NCI-H187 treated with DMSO at 0.1 percent for 48 hours (cell line): ENCODE measurements at regions not wholly inside any gene's neighbourhood (a gene's known extent, or its start where the extent isn't known, plus 50 kb on each side); places are given as distances from the start of the nearest gene placed in this dataset.

Experiments
- DNase-seq: peaks from one replicate; lab custom pipeline; 2025; lab: John Stamatoyannopoulos, UW

DNA sequence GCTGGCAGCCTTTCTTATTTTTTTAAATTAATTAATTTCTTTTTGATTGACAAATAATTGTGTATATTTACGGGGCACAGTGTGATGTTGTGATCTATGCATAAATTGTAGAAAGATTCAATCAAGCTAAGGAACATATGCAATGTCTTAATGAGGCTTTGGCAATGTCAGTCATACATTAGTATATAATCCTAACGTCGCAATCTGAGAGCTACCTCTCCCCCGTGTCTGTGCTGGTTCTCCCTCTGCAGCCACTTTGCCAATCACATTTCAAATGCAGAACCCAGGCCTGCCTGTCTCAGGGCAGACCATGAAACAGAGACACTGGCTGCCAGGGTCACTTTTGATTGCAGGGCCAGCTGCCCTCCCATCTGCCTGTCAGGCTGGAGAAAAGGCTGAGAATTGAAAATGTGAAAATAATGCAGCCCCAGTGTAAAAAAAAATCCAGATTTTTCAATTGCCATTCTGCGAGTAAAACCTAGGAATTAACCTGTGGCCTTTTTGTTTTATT, 56.3 kb downstream of the SLC24A2 start:
- no peak for DNase-seq

DNA sequence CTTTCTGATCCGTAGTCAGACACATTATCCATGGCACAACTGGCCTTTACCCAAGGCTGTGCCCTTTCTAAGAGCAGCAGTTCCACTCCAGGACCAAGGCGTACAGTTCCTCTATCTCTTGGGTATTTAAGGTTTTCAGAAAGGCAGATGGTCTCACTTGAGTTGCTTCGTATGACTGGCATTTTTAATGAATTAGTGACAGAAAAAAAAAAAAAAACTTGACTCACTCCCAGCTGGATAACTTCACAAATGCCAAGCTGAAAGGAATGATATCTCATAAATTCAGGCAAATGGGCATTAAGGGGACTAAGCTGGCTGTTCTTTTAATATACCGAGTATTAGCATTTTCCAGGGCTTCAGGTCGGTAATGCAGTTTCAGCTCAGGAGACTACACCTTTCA, 60.7 kb downstream of the SLC24A2 start:
- DNase-seq = no peak

DNA sequence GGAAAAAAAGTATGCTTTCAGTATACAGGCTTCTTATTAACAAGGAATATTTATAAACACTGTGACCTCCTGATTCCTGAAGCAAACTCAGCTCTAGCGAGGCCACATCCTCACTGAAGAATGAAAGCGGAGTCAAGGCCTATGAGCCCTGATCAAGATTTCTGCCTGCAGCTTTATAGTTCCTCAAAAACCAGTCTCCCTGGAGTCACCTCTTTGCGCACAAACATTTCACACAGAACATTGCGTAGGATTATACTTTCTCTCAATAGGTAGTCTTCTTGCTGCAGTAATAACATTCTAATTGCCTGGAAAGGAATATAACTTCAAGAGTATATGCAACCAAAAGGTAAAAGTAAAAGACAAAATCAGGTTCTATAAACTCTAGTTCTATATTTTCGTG, 62.9 kb downstream of the SLC24A2 start:
- no peak for DNase-seq

DNA sequence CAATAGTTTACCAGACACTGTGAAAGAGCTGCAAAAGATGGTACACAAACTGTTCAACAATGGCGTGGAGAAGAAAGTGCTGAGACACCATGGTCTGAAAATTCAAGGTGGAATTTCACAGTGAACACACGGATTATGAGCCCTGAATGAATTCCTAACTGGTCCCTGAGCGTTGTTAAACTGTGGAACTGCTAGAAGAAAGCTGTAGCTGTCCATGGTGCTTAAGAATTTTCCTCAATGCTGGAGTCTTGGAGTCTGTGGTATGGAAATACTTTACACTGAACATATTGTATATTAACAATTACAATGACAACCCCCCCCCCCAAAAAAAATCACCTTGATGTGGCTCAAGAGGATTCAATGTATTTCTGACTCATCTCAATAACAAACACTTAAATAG, 68.5 kb downstream of the SLC24A2 start:
- DNase-seq = no peak

DNA sequence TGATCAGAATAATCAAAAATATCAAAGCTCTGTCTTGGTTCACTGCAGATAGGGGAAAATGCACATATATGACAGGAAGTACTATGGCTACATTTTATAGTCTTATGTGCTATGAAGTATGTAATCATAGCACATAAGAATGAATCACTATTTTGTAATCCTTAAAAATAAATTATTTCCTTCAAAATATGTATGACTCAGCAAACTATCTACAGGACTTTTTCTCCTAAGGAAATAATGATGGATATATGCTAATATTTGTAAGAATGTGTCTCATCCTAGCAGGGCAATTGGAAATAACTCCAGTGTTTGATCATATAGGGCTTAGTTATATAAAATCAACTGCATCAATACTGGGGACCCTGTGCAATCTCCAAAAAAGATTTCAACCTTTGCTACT, 85.1 kb downstream of the SLC24A2 start:
- no peak for DNase-seq

DNA sequence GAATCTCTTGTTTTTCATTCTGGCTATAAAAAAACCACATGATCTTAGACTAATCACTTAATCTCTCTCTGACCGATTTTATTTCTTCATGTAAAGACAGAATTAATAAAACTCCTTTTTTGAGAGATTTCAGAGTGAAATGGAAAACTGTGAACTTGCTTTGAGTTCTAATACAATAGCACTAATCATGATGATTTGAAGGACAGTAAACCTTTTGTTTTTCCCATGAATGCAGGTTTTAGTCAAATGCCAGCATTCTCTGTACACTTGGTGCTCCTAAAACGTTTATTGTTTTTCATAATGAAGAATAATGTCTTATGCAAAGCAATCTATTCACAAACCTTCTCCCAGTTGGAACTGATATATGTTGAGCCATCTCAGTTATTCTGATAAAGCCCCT, 86.8 kb downstream of the SLC24A2 start:
- DNase-seq = no peak

DNA sequence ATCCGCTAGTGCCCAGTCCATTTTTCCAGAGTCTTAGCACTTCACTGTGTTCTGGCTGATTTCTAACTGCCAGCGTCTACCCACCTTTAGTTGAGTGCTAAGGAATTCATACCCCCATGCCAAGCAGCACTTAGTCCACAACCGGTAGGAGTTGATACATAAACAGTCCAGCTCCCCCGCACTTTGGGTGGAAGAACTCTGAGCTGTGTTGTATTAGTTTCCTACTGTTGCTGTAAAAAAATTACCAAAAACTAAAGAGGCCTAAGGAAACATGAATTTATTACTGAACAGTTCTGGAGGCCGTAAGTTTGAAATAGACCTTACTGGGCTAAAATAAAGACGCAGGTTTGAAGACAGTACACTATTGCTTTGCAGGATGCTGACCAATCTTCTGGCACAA, 87.6 kb downstream of the SLC24A2 start:
- DNase-seq = no peak

DNA sequence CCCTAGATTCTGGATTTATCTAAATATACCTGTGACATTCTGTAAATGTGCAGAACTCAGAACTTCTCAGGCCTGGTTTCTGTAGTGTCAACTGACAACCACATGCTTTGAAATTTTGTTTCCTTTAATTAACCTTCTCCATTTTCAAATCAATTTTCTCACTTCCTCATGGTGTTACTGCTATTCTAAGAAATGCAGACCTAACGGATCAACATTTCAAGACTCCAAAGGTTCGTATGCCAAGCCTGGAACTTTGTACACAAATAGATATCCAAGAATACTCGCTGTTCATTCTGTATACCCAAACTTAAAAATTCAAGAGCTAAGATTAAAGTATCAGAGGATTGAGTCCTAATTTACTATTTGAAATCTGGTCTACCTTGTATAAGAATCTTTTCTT, 88.1 kb downstream of the SLC24A2 start:
- DNase-seq = no peak

DNA sequence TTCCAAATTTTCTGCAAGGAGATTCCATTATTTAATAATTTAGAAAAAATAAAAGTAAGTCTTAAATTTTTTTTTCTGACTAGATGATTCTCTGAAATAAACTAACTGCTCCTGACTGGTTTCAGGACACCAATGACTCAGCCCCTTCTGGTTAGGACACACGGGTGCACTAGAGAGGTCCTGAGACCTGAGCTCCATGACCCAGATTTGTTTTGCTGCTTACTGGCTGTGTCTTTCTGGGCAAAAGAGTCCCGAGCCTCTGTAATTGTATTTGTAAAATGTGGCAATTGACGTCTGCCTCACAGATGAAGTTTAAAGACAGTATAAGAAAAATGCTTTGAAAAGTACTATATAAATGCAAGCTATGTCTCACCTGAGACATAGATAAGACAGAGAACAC, 89.1 kb downstream of the SLC24A2 start:
- DNase-seq = no peak

DNA sequence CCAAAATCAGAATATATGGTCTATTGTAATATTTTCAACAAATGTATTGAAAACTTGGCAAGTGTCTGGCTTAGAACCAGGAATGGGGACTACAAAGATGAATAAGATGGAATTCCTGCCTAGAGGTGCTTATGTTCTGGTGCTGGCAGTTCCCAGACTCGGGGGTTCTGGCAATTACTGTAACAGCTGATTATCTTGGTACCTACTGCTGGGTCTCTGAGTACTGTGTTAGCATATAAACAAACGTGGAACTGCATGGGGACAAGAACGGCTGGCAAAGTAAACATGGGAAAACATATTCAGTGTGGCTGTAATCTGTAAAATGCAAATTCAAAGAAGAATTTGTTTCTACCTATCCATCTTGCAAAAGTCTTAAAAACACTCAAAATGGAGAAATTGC, 89.9 kb downstream of the SLC24A2 start:
- no peak for DNase-seq

DNA sequence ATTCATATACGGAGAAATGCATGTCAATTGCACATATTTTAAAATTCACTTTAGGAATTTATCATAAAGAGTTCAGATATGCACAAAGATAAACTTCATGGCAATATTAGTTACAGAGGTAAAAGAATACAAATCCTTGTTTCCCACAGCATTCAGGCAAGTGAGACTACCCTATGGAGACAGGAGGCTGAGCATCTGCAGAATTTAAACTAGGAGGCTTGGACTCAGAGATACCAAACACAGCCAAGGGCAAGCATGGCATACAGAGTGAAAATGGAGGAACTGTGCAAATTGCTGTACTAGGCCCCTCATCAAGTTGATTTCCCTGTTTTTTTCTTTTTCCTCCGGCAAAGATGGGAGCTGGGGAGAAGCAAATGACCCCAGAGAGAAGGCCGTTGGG, 94.2 kb downstream of the SLC24A2 start:
- DNase-seq = no peak

DNA sequence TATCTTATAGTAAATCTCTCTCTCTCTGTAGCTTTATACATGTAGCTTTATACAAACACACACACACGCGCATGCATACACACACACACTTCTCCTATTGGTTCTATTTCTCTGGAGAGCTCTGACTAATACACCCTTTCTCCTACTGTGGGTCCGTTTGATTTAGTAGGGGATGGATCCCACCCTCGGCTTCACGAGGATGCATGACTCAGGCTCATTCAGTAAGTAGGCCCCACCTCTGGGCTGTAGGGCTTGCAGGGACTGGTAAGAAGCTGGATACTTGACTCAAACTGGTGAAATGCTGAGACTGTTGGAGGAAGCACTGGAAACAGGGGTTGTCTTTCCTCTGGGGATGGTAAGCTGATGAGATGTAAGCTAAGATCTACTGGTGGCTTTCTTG, 98.7 kb downstream of the SLC24A2 start:
- no peak for DNase-seq

DNA sequence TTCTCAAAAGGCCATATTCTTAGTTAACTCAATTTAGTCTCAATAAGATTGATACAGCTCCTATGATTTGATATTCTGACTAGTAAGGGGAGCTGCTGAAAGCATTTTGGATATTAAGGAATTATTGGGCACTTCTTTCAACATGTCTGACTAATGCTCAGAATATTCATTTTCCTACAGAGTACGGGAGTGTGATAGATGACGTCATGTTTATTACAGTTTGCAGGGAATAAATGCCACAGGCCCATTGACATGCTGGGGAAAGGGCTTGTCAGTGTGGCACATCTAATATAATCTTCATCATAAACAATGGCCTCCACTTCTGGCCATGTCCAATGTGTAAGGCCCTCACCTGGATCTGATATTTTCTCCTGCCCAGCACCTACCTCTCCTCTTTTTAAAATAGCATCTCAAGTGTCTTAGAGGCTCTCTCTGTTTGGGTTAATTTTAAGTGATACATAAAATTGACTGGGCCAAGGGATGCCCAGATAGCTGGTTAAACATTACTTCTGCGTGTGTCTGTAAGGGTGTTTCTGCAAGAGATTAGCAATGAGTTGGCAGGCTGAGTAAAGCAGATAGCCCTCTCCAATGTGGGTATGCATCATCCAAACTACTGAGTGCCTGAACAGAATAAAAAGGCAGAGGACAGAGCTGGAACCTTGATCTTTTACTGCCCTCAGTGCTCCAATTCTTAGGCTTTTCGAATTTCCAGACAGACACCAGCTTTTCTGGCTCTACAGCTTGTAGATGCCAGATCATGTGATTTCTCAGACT, 99.3 kb downstream of the SLC24A2 start:
- no peak for DNase-seq

DNA sequence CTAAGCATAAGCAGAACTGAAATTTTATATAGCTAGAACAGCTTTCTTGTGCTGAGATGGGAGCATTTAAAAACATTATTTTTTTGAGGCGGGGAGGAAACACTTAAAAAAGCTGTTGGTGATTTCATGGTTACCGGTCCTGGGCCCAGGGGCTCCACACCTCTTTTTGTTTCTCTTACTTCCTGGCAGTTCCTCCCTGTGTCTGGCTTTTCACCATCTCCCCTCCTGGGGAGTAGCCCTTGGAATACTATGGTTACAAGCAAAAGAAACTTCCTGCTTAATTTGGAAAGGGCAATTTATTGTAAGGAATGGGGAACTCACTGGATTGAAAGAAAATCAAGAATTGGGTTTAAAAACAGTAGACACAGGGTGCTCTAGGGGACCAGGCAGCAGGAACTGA, 105.1 kb downstream of the SLC24A2 start:
- DNase-seq = no peak

DNA sequence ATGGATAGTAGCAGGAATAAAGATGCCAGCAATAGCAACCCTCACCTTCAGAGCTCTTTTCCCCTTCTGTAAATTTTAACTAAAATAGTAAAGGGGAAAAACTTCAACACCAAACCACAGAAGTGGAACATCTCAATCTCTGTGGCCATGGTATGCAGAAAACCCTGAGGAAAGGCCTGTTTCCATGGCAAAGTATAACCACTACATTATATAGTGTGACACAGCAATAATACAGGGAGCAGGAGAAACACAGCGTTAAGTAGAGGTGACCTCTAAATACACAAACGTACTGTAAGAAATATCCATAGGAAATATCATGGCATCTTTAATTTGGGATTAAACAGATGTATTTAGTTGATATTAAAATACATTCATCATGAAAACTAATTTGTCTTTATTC, 106.4 kb downstream of the SLC24A2 start:
- no peak for DNase-seq

DNA sequence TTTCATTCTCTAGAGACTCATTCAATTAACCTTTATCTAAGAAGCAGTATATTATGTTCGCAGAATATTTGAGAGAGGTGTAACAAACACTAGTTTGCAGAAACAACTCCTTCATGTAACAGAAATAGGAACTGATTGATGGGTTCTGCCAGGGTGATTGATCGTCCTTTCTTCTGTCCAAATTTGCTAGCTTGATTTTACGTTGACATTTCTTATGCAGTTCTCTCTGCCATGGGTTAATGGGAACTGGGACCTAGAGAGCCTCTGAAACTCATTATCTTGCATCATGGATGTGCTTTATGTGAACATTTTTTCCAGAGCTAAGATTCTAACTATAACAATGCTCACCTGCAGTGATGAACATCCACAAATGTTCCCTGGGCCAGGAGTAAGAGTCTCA, 107.0 kb downstream of the SLC24A2 start:
- DNase-seq = no peak

DNA sequence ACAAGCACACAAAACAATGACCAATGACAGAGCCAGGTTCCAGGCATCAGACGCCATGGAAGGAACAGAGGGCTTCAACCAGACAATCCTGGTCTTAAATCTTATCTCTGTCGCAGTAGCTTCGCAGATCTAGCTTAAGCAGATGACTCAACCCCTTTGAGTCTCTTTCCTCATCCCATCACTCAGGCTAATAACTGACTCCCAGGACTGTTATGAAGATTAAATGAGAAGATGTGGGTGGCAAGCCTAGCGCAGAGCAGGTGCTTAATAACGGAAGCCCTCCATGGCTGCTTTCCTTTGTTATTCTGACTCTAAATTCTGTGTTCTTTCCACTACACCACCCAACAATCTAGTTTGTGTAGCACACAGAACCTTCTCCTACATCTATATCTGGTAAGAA, 110.9 kb downstream of the SLC24A2 start:
- DNase-seq = no peak

DNA sequence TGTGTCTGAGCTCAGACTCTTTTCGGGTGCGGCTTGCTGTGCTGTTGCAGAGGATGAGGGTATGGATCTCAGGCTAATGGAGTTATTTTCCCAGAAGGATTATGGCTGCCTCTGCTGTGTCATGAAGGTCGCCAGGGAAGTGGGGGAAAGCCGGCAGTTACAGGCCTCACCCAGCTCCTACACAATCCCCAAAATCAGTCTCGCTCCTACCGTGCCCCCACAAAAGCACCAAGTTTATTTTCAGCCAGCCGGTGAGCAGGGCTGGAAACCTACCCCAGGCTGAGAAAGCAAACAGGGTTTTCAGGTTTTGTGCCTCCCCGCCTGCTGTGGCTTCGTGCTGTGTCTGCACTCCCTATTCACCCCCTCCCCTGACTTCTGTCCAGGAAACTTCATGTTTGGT, 113.3 kb downstream of the SLC24A2 start:
- no peak for DNase-seq

DNA sequence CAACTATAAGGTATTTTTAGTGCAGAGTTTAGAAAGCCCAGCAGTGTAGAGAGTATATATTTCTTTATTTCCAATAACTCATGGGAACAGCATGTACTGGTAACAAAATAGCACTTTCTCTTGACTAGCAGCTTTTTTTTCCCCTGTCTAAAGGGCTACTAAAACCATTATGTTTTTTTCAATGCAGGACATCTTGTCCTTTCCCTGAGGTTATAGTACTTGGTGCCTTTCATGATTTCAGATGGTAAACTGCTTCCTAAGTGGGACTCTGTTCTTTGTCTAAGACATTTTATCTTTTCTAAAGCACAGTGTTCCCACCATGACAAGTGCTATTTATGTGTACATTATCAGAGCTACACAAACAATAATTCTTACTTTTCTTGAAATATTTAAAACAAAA, 122.3 kb downstream of the SLC24A2 start:
- no peak for DNase-seq

DNA sequence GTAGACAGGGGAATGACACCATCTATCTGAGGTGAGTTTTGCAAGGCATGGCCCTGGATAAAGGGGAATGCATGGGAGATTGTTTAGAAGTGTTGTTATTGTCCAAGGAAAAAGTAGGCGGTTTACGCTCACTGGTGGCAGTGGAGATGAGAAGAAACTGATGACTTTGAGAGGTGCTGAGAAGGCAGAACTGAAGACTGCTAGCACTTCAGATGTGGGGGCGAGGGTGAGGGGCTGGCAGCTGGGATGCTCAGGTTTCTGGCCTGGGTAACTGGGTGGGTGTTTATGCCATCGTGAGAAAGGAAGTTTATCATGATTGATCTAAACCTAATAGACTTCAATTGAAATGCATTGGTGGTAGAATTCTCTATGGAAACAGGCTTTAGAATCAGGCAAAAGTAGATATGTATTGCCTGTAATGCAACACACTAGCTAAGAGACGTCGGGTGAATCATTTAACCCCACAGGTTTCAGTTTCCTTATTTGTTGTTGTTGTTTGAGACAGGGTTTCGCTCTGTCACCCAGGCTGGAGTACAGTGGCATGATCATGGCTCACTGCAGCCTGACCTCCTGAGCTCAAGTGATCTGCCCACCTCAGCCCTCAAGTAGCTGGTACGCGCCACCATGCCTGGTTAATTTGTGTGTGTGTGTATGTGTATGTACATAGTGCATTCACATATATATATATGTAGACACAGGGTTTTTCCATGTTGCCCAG, 123.5 kb downstream of the SLC24A2 start:
- no peak for DNase-seq

DNA sequence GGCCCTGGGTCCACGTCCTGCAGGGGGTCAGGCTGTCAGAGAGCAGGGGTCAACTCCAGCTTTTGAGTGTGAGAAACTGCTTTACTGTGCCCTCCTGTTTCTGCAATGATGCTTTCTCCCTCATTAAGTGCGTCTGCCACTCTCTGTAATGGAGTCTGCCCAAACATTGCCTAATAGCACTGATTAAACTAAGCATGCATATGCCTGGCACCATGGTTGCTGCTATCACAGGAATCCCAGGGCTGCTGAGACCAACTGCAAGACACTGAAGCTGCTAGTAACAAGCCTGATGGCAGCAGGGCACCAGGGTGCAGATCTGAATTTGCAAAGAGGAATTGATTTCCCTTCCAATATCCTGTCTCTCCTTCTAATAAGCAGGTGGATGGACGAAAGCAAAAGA, 125.3 kb downstream of the SLC24A2 start:
- DNase-seq = no peak

DNA sequence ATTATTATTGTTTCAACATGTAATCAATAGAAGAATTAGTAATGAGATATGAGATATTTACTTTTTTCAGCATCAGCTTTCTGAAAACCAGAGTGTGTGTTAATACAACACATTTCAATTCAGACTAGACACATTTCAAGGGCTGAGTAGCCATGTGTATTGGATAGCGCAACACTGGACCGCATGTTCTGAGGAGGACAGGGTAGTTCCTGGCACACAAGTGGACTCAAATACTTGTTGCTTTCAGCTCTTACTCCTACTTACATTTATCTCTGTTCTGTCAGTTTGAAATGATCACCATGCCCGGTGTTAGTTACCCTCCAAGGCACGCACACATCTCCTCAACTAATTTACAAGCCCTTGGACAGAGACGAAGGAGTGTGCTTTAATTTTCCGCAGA, 126.6 kb downstream of the SLC24A2 start:
- no peak for DNase-seq

DNA sequence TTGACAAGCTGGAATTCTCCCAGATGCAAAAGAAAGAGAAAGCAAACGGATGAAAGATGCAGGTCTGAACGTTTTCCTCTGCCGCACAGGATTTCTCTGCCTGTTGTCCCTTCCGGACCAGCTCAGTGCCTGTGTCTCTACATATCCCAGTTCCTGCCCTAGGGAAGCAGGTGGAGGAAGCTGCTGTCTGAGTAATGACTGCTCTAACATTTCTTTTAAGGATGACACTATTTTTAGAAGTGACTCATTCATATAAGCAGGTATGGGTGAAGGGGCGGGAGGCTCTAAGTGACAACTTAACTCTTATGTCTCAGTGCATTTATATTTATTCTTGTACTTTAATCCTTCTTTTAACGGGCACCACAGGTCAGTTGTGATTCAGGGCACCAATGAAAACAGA, 128.8 kb downstream of the SLC24A2 start:
- DNase-seq = no peak

DNA sequence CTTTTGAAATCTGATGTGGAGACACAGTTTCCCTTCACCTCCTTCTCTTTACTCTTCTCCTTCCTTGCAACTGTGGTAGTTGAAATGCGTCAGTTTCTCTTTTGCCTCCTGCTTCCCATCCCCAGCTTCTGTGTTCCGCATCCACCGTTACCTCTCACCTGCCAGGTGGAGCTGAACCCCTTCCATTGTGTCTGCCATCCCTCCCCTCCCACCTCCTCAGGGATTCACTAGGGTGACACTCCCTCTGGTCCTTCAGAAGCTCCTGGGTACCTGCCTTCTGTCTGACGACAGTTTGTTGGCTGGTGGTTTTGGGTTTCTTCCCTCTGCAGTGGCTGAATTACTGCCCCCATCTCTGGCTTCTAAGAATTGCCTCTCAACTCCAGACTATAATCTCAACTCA, 132.1 kb downstream of the SLC24A2 start:
- DNase-seq = no peak
